Mesenchymal stem cell (in vitro differentiated cells and primary cell): ENCODE measurements at regions not wholly inside any gene's neighbourhood (a gene's known extent, or its start where the extent isn't known, plus 50 kb on each side); places are given as distances from the start of the nearest gene placed in this dataset.

Experiments
- DNase-seq: peaks from one replicate; pipeline ENCODE4 v3.0.0-alpha.2; 2013
- H2AFZ ChIP-seq: one replicate; pipeline ENCODE4 v1.6.1; 2013; ENCODE audit warnings: low read depth, mild to moderate bottlenecking, control low read depth, inconsistent platforms, low read length, moderate library complexity
- H2AK5ac ChIP-seq: 2 replicates; pipeline ENCODE4 v1.6.1; 2013; ENCODE audit warnings: low read length, moderate library complexity, mild to moderate bottlenecking, inconsistent platforms; ENCODE audit not compliant: severe bottlenecking
- H2BK120ac ChIP-seq: one replicate; pipeline ENCODE4 v1.6.1; 2013; ENCODE audit warnings: low read depth, mild to moderate bottlenecking, inconsistent platforms, low read length, moderate library complexity
- H2BK12ac ChIP-seq, 2 experiments: one replicate each; pipeline ENCODE4 v1.6.1; 2013; ENCODE audit warnings: inconsistent platforms in 2 of 2, low read length in 2 of 2, mild to moderate bottlenecking in 2 of 2, moderate library complexity in 2 of 2, control low read depth in 1 of 2
- H2BK15ac ChIP-seq: one replicate; pipeline ENCODE4 v1.6.1; 2013; ENCODE audit warnings: mild to moderate bottlenecking, low read depth, inconsistent platforms; ENCODE audit not compliant: poor library complexity, severe bottlenecking
- H2BK5ac ChIP-seq: 2 replicates; pipeline ENCODE4 v1.6.1; 2013; ENCODE audit warnings: low read depth, mild to moderate bottlenecking, low read length, control low read depth, inconsistent platforms; ENCODE audit not compliant: poor library complexity, severe bottlenecking
- H3K14ac ChIP-seq, 2 experiments: one replicate each; pipeline ENCODE4 v1.6.1; 2013; ENCODE audit warnings: inconsistent platforms in 2 of 2, low read length in 2 of 2, control low read depth in 1 of 2, mild to moderate bottlenecking in 1 of 2, moderate library complexity in 1 of 2
- H3K18ac ChIP-seq, 2 experiments: one replicate each; pipeline ENCODE4 v1.6.1; 2013; ENCODE audit warnings: inconsistent platforms in 2 of 2, low read length in 2 of 2, control low read depth in 1 of 2, low read depth in 1 of 2, mild to moderate bottlenecking in 1 of 2
- H3K23ac ChIP-seq, 2 experiments: one replicate each; pipeline ENCODE4 v1.6.1; 2013; ENCODE audit warnings: inconsistent platforms in 2 of 2, low read length in 2 of 2, mild to moderate bottlenecking in 2 of 2, moderate library complexity in 2 of 2, control low read depth in 1 of 2
- H3K27ac ChIP-seq: 2 replicates; pipeline ENCODE4 v1.5.1; 2013; ENCODE audit warnings: mild to moderate bottlenecking, moderate library complexity, low read length, control low read depth, inconsistent platforms; ENCODE audit not compliant: poor library complexity, severe bottlenecking
- H3K27me3 ChIP-seq, 2 experiments: 2 replicates each; pipeline versions ENCODE4 v1.6.1 to v1.7.0; 2013; ENCODE audit warnings: low read length in 2 of 2, mild to moderate bottlenecking in 2 of 2, moderate library complexity in 2 of 2, control low read depth in 1 of 2, inconsistent platforms in 1 of 2; ENCODE audit not compliant: control insufficient read depth in 1 of 2, insufficient read depth in 1 of 2
- H3K36me3 ChIP-seq, 2 experiments: 2 replicates each; pipeline versions ENCODE4 v1.6.1 to v1.7.0; 2013; ENCODE audit warnings: low read length in 2 of 2, control low read depth in 1 of 2, inconsistent platforms in 1 of 2, low read depth in 1 of 2, mild to moderate bottlenecking in 1 of 2; ENCODE audit not compliant: insufficient read depth in 2 of 2, control insufficient read depth in 1 of 2
- H3K4ac ChIP-seq, 2 experiments: one replicate each; pipeline ENCODE4 v1.6.1; 2013; ENCODE audit warnings: inconsistent platforms in 2 of 2, low read length in 2 of 2, mild to moderate bottlenecking in 2 of 2, moderate library complexity in 2 of 2, control low read depth in 1 of 2, low read depth in 1 of 2
- H3K4me1 ChIP-seq: 2 replicates; pipeline ENCODE4 v1.6.1; 2013; ENCODE audit warnings: low read depth, low read length, control low read depth; ENCODE audit not compliant: control insufficient read depth, insufficient read depth
- H3K4me2 ChIP-seq: 2 replicates; pipeline ENCODE4 v1.6.1; 2013; ENCODE audit warnings: low read length, mild to moderate bottlenecking, inconsistent platforms; ENCODE audit not compliant: poor library complexity, severe bottlenecking
- H3K4me3 ChIP-seq, 2 experiments: 2 replicates each; pipeline versions ENCODE4 v1.5.1 to v1.7.0; 2013; ENCODE audit warnings: low read length in 2 of 2, mild to moderate bottlenecking in 2 of 2, control low read depth in 1 of 2, low read depth in 1 of 2; ENCODE audit not compliant: insufficient read depth in 1 of 2
- H3K79me1 ChIP-seq: replicated peaks from 2 replicates; pipeline ENCODE4 v1.6.1; 2013; ENCODE audit warnings: mild to moderate bottlenecking, control low read depth, low read length, inconsistent platforms; ENCODE audit not compliant: poor library complexity, severe bottlenecking
- H3K9ac ChIP-seq: 2 replicates; pipeline ENCODE4 v1.7.0; 2013; ENCODE audit warnings: mild to moderate bottlenecking, low read length, moderate library complexity
- H3K9me3 ChIP-seq: 2 replicates; pipeline ENCODE4 v1.7.0; 2013; ENCODE audit warnings: mild to moderate bottlenecking, low read length; ENCODE audit not compliant: control insufficient read depth
- H4K8ac ChIP-seq: one replicate; pipeline ENCODE4 v1.6.1; 2013; ENCODE audit warnings: inconsistent platforms, mild to moderate bottlenecking, low read length, moderate library complexity
- H4K91ac ChIP-seq: one replicate; pipeline ENCODE4 v1.6.1; 2013; ENCODE audit warnings: mild to moderate bottlenecking, low read length, inconsistent platforms
- WGBS: methylation state at CpG from one replicate; pipeline ENCODE4 v1.1.7; 2013; ENCODE audit warnings: mixed read lengths; 5-methylcytosine and 5-hydroxymethylcytosine counted together

DNA sequence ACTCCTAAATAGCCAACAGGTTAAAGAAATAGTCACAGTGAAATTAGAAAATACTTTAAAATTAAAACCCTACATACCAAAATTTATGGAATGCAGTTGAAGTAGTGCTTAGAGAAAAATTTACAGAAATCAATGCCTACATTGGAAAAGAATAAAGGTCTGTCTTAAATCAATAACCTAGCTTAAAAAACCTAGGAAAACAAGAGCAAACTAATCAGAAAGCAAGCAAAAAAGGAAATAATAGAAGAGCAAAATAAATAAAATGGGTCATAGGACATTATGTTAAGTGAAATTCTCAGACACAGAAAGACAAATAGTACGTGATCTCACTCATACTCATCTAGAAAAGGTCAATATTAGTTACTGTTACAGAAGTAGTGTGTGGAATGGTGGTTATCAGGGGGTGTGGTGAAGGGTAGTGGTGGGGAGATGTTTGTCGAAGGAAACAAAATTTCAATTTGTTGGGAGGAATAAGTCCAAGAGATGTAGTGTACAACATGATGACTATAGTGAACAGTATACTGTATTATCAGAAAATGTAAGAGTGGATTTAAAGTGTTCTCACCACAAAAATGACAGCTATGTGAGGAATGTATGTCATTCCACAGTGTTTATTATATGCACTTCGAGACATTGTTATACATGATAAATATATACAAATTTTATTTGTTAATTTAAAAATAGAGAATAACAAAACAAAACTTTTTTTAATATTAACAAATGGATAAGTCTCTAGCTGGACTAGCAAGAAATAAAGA, 423.6 kb downstream of the CDH26 start:
- Histone ChIP-seq H3K9ac (no peak overlapping the region), H3K4ac (no peak overlapping the region), H4K8ac (no peak overlapping the region), H3K36me3 (no peaks in the 10 kb centered on the region), H4K91ac (no peak overlapping the region), H3K23ac (no peak overlapping the region), H3K27me3 (no peaks in the 10 kb centered on the region), H3K79me1 (no peaks in the 10 kb centered on the region), H3K27ac (no peak overlapping the region), H3K18ac (no peak overlapping the region), H3K4me1 (no peaks in the 10 kb centered on the region), H2BK120ac (no peak overlapping the region), H3K9me3 (peaks cover 11% of the 10 kb centered on the region), H2BK5ac (no peak overlapping the region), H3K14ac (no peak overlapping the region), H2AFZ (no peak overlapping the region), H3K4me3 (no peak overlapping the region), H2BK12ac (no peak overlapping the region), H2BK15ac (no peak overlapping the region), H2AK5ac (no peak overlapping the region), H3K4me2 (no peak overlapping the region)
- DNase-seq, result no peak
- WGBS, result 63% methylated on average over 1 of the region's 3 CpGs

DNA sequence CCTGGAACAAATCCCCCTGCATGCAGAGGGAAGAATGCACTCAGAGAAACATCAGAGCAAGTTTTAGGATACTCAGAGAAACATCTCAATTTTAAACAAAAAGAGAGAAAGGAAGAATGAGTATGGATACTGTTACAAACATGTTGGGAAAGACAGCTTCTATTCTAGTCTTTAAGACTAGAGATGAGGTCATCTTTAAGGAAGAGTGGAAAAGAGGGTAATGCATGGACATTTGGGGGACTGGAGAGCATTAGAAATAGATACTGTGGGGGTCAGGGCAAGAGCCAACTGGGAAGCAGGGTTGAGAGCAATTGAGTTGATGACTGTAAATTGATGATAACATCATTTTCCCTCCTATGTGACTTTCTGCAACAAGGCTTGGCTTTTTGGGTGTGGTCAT, 431.2 kb downstream of the CDH26 start:
- Histone ChIP-seq H3K79me1 (no peaks in the 10 kb centered on the region), H3K9me3 (no peaks in the 10 kb centered on the region), H3K36me3 (no peaks in the 10 kb centered on the region), H3K18ac (no peak overlapping the region), H2BK5ac (no peak overlapping the region), H4K8ac (no peak overlapping the region), H3K4ac (no peak overlapping the region), H3K27me3 (no peaks in the 10 kb centered on the region), H2BK15ac (no peak overlapping the region), H2AK5ac (no peak overlapping the region), H2AFZ (no peak overlapping the region), H3K4me1 (no peaks in the 10 kb centered on the region), H3K14ac (no peak overlapping the region), H2BK12ac (no peak overlapping the region), H3K27ac (no peak overlapping the region), H2BK120ac (no peak overlapping the region), H3K4me2 (no peak overlapping the region), H3K23ac (no peak overlapping the region), H4K91ac (no peak overlapping the region), H3K4me3 (no peak overlapping the region), H3K9ac (no peak overlapping the region)
- DNase-seq, result no peak

DNA sequence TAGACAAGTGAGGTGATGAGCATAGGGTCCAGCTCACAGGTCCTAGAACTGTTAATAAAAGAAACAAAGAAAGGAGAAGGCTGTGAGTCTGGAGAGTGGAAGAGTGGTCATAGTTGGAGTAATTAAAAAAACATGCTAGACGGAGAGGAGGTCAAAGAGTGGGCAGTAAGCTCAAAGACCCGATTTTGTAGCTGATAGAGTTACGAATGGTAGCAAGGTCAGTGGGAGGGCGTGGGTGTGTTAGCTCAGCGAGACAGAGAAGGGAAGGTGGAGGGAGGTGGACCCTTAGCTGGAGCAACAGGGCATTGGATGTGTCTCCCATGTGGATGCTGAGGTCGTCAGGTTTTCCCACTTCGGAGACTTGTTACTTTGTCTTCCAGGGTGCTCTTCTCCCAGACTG, 431.7 kb downstream of the CDH26 start:
- Histone ChIP-seq H3K27me3 (no peaks in the 10 kb centered on the region), H3K4me1 (no peaks in the 10 kb centered on the region), H4K8ac (no peak overlapping the region), H3K9ac (no peak overlapping the region), H3K27ac (no peak overlapping the region), H3K4ac (no peak overlapping the region), H3K23ac (no peak overlapping the region), H2BK5ac (no peak overlapping the region), H3K79me1 (no peaks in the 10 kb centered on the region), H3K18ac (no peak overlapping the region), H2AFZ (no peak overlapping the region), H2AK5ac (no peak overlapping the region), H3K14ac (no peak overlapping the region), H3K9me3 (no peaks in the 10 kb centered on the region), H2BK15ac (no peak overlapping the region), H4K91ac (no peak overlapping the region), H2BK12ac (no peak overlapping the region), H3K4me3 (no peak overlapping the region), H3K4me2 (no peak overlapping the region), H2BK120ac (no peak overlapping the region), H3K36me3 (no peaks in the 10 kb centered on the region)
- no peak for DNase-seq
- whole genome bisulfite sequencing, result 58% methylated on average over 7 of the region's 7 CpGs

DNA sequence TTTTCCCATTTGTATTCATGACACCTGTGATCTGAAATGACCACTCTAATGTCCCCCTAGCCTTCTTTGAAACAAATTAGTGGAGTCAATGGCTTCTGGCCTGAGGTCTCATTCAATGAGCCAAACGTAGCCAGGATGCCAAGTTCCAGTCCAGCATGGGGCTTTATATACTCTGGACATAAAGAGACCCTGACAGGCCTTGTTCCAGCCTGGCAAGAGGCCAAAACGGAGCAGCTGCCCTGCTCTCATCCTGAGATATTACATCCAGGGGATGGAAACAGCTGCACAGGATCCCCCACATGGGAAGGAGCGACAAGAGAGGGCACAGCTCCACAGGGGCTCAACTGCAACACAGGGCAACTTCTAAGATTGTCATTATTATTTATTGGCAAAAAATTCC, 437.8 kb downstream of the CDH26 start:
- no peak overlapping the region for H3K4me2 ChIP-seq

More for the DNA sequence above, 437.8 kb downstream of the CDH26 start:
- H4K91ac ChIP-seq, result no peak overlapping the region
- H3K4me3 ChIP-seq, result no peak overlapping the region
- no peaks in the 10 kb centered on the region for H3K4me1 ChIP-seq
- no peak overlapping the region for H3K27ac ChIP-seq
- no peak for DNase-seq
- H3K36me3 ChIP-seq, result no peaks in the 10 kb centered on the region
- no peak overlapping the region for H2AK5ac ChIP-seq
- no peak overlapping the region for H3K14ac ChIP-seq
- H3K27me3 ChIP-seq, result no peaks in the 10 kb centered on the region
- 14% methylated on average over 2 of the region's 3 CpGs for WGBS
- no peak overlapping the region for H4K8ac ChIP-seq
- H3K79me1 ChIP-seq, result no peaks in the 10 kb centered on the region
- no peak overlapping the region for H3K4ac ChIP-seq
- no peak overlapping the region for H2BK12ac ChIP-seq
- H3K9ac ChIP-seq, result no peak overlapping the region
- H2BK120ac ChIP-seq, result no peak overlapping the region
- H2BK15ac ChIP-seq, result no peak overlapping the region
- no peak overlapping the region for H2BK5ac ChIP-seq
- H3K9me3 ChIP-seq, result no peaks in the 10 kb centered on the region
- H3K23ac ChIP-seq, result no peak overlapping the region
- no peak overlapping the region for H2AFZ ChIP-seq
- H3K18ac ChIP-seq, result no peak overlapping the region
